Neural cell (in vitro differentiated cells): ENCODE measurements at regions not wholly inside any gene's neighbourhood (a gene's known extent, or its start where the extent isn't known, plus 50 kb on each side); places are given as distances from the start of the nearest gene placed in this dataset.

Experiments used
- H2AFZ ChIP-seq: fragments of 200-600, 300-800 bp; sonication (generic), shearing (Covaris generic); 2 replicates; pipeline ENCODE4 v1.6.0; 2014; ENCODE audit warnings: low read depth, mild to moderate bottlenecking, antibody characterized with exemption, low read length, moderate library complexity
- H3F3A ChIP-seq: fragments of 200-600 bp; shearing (Covaris generic); 2 replicates; pipeline ENCODE4 v1.6.1; 2016; ENCODE audit warnings: mild to moderate bottlenecking, moderate library complexity, mixed read lengths, antibody characterized with exemption, low read length; ENCODE audit not compliant: insufficient read depth, poor library complexity, severe bottlenecking
- H3K27ac ChIP-seq: fragments of 200-600, 300-800 bp; sonication (generic), shearing (Covaris generic); 2 replicates; pipeline ENCODE4 v1.5.1; 2014; ENCODE audit warnings: mild to moderate bottlenecking, low read length, moderate library complexity
- H3K27me3 ChIP-seq: fragments of 300-800, 200-600 bp; sonication (generic), shearing (Covaris generic); 2 replicates; pipeline ENCODE4 v1.6.0; 2014; ENCODE audit warnings: mild to moderate bottlenecking, low read depth, low read length, moderate library complexity; ENCODE audit not compliant: insufficient read depth
- H3K36me3 ChIP-seq: fragments of 300-800, 200-600 bp; sonication (generic), shearing (Covaris generic); 2 replicates; pipeline ENCODE4 v1.5.1; 2014; ENCODE audit warnings: mild to moderate bottlenecking, antibody characterized with exemption, low read length, moderate library complexity; ENCODE audit not compliant: insufficient read depth
- H3K4me2 ChIP-seq: fragments of 300-800, 200-600 bp; sonication (generic), shearing (Covaris generic); 2 replicates; pipeline ENCODE4 v1.6.0; 2014; ENCODE audit warnings: mild to moderate bottlenecking, low read length
- H3K4me3 ChIP-seq: fragments of 300-800, 200-600 bp; sonication (generic), shearing (Covaris generic); 2 replicates; pipeline ENCODE4 v1.5.1; 2014; ENCODE audit warnings: mild to moderate bottlenecking, low read length, moderate library complexity
- H3K79me2 ChIP-seq: fragments of 200-600 bp; shearing (Covaris generic); replicated peaks from 2 replicates; pipeline ENCODE4 v1.6.0; 2014; ENCODE audit warnings: mild to moderate bottlenecking, low read length, moderate library complexity; ENCODE audit not compliant: insufficient read depth
- H3K9ac ChIP-seq: fragments of 300-800, 200-600 bp; sonication (generic), shearing (Covaris generic); 2 replicates; pipeline ENCODE4 v1.6.1; 2016; ENCODE audit warnings: mild to moderate bottlenecking, low read length, mixed read lengths
- H3K9me2 ChIP-seq: fragments of 200-600 bp; shearing (Covaris generic); 2 replicates; pipeline ENCODE4 v1.6.1; 2016; ENCODE audit warnings: mild to moderate bottlenecking, low read length, mixed read lengths; ENCODE audit not compliant: insufficient read depth
- H3K9me3 ChIP-seq: fragments of 200-600, 300-800 bp; sonication (generic), shearing (Covaris generic); 2 replicates; pipeline ENCODE4 v1.6.1; 2016; ENCODE audit warnings: mild to moderate bottlenecking, mixed run types, low read length, moderate library complexity, mixed read lengths
- H4K20me1 ChIP-seq: fragments of 200-600 bp; shearing (Covaris generic); 2 replicates; pipeline ENCODE4 v1.6.1; 2016; ENCODE audit warnings: mild to moderate bottlenecking, mixed run types; ENCODE audit not compliant: insufficient read depth
- CTCF ChIP-seq: fragments of 450-650 bp; IDR thresholded peaks from 2 replicates; pipeline ENCODE4 v1.5.1; 2014; ENCODE audit warnings: antibody characterized with exemption, mild to moderate bottlenecking, moderate library complexity; ENCODE audit not compliant: poor library complexity, severe bottlenecking
- EP300 ChIP-seq: fragments of 450-650 bp; conservative IDR thresholded peaks from 2 replicates; pipeline ENCODE4 v1.6.1; 2014; ENCODE audit warnings: antibody characterized with exemption, mild to moderate bottlenecking, moderate library complexity; ENCODE audit not compliant: poor library complexity, severe bottlenecking
- EZH2 ChIP-seq: fragments of 200-600, 300-800 bp; shearing (Covaris generic), sonication (generic); IDR thresholded peaks from 2 replicates; pipeline ENCODE4 v1.6.1; 2014; ENCODE audit warnings: antibody characterized with exemption, low read length, borderline replicate concordance, mild to moderate bottlenecking; ENCODE audit not compliant: insufficient read depth, poor library complexity, severe bottlenecking
- MXI1 ChIP-seq: fragments of 450-650 bp; conservative IDR thresholded peaks from 2 replicates; pipeline ENCODE4 v1.6.1; 2014; ENCODE audit warnings: antibody characterized with exemption, mild to moderate bottlenecking; ENCODE audit not compliant: poor library complexity, severe bottlenecking
- POLR2AphosphoS5 ChIP-seq: IDR thresholded peaks from 2 replicates; pipeline ENCODE4 v1.6.1; 2012
- RAD21 ChIP-seq: fragments of 450-650 bp; conservative IDR thresholded peaks from 2 replicates; pipeline ENCODE4 v1.6.1; 2014; ENCODE audit warnings: antibody characterized with exemption, mild to moderate bottlenecking, moderate library complexity
- REST ChIP-seq: IDR thresholded peaks from 2 replicates; pipeline ENCODE4 v1.6.1; 2012; ENCODE audit warnings: borderline replicate concordance
- SMC3 ChIP-seq: fragments of 450-650 bp; conservative IDR thresholded peaks from 2 replicates; pipeline ENCODE4 v1.6.1; 2014; ENCODE audit warnings: antibody characterized with exemption, mild to moderate bottlenecking, moderate library complexity; ENCODE audit not compliant: poor library complexity
- TAF1 ChIP-seq: IDR thresholded peaks from 2 replicates; pipeline ENCODE4 v1.6.1; 2012; ENCODE audit warnings: low read depth

- TF ChIP-seq CTCF = no peak
- TF ChIP-seq MXI1 = no peak
- no peak for TF ChIP-seq RAD21
- no peak for TF ChIP-seq POLR2AphosphoS5
- no peak for TF ChIP-seq EP300
- no peak for TF ChIP-seq TAF1
- no peak for TF ChIP-seq SMC3
- no peak for TF ChIP-seq EZH2
- no peak for TF ChIP-seq REST
- H3K9ac ChIP-seq = no peak overlapping the region
- H3K36me3 ChIP-seq = no peaks in the 10 kb centered on the region
- no peaks in the 10 kb centered on the region for H3K27me3 ChIP-seq
- no peaks in the 10 kb centered on the region for H4K20me1 ChIP-seq
- H3K9me2 ChIP-seq = no peaks in the 10 kb centered on the region
- no peak overlapping the region for H2AFZ ChIP-seq
- H3F3A ChIP-seq = no peaks in the 10 kb centered on the region
- no peaks in the 10 kb centered on the region for H3K79me2 ChIP-seq
- H3K4me3 ChIP-seq = no peak overlapping the region
- no peaks in the 10 kb centered on the region for H3K9me3 ChIP-seq
- no peak overlapping the region for H3K27ac ChIP-seq
- H3K4me2 ChIP-seq = no peak overlapping the region
These were observed 571.9 kb downstream of the NYAP2 start for GRCh38 chr2:225971433-225971832.

- no peaks in the 10 kb centered on the region for H3K9me3 ChIP-seq
- no peaks in the 10 kb centered on the region for H3F3A ChIP-seq
- no peak overlapping the region for H3K27ac ChIP-seq
- no peaks in the 10 kb centered on the region for H3K27me3 ChIP-seq
- no peak overlapping the region for H3K4me3 ChIP-seq
- H4K20me1 ChIP-seq = no peaks in the 10 kb centered on the region
- no peaks in the 10 kb centered on the region for H3K36me3 ChIP-seq
- H2AFZ ChIP-seq = no peak overlapping the region
- H3K9me2 ChIP-seq = no peaks in the 10 kb centered on the region
- TF ChIP-seq CTCF = no peak
- TF ChIP-seq RAD21 = no peak
- no peak for TF ChIP-seq POLR2AphosphoS5
- H3K4me2 ChIP-seq = no peak overlapping the region
- H3K9ac ChIP-seq = no peak overlapping the region
- no peaks in the 10 kb centered on the region for H3K79me2 ChIP-seq
These were observed 549.4 kb downstream of the NYAP2 start for GRCh38 chr2:225948903-225949302.
